HG02623 (cell line): ENCODE measurements at regions not wholly inside any gene's neighbourhood (a gene's known extent, or its start where the extent isn't known, plus 50 kb on each side); places are given as distances from the start of the nearest gene placed in this dataset.
A peak's percentile ranks its signal among the peaks of the same experiment; 100 is the strongest.
"Not testable (repeated sequence)": the region's sequence is repeated elsewhere in the genome, so short reads cannot be mapped to it uniquely, and the experiment has no call there.

ENCODE experiments used
- ATAC-seq: cut with Tn5 transposase; IDR thresholded peaks from one replicate; pipeline ENCODE4 v1.9.1; 2021; ENCODE audit warnings: moderate library complexity; ENCODE audit not compliant: unreplicated experiment

GRCh38 chr1:121001090-121001726 lies 111.6 kb downstream of the PPIAL4A start:
- ATAC-seq: not testable (repeated sequence)

GRCh38 chr1:121003230-121003629 lies 113.7 kb downstream of the PPIAL4A start:
- not testable (repeated sequence) for ATAC-seq

GRCh38 chr1:121006826-121007225 lies 117.3 kb downstream of the PPIAL4A start:
- not testable (repeated sequence) for ATAC-seq

GRCh38 chr1:121007755-121008154 lies 118.2 kb downstream of the PPIAL4A start:
- ATAC-seq: not testable (repeated sequence)

GRCh38 chr1:121008512-121009215 lies 119.1 kb downstream of the PPIAL4A start:
- not testable (repeated sequence) for ATAC-seq

- not testable (repeated sequence) for ATAC-seq
Measured at GRCh38 chr1:121009216-121010057, 119.9 kb downstream of the PPIAL4A start.

GRCh38 chr1:121010141-121010540 lies 120.6 kb downstream of the PPIAL4A start:
- not testable (repeated sequence) for ATAC-seq

- ATAC-seq: not testable (repeated sequence)
Measured at GRCh38 chr1:121013181-121013580, 123.6 kb downstream of the PPIAL4A start.

- ATAC-seq: peak; percentile 50
Measured at GRCh38 chr1:121016182-121017028, 126.8 kb downstream of the PPIAL4A start.

- ATAC-seq: not testable (repeated sequence)
Measured at GRCh38 chr1:121019715-121020349, 130.3 kb downstream of the PPIAL4A start.

GRCh38 chr1:121020350-121021236 lies 131.0 kb downstream of the PPIAL4A start:
- not testable (repeated sequence) for ATAC-seq

GRCh38 chr1:121021716-121022115 lies 132.1 kb downstream of the PPIAL4A start:
- ATAC-seq: not testable (repeated sequence)

GRCh38 chr1:121032878-121033494 lies 143.4 kb downstream of the PPIAL4A start:
- ATAC-seq: not testable (repeated sequence)

- not testable (repeated sequence) for ATAC-seq
Measured at GRCh38 chr1:121036792-121037191, 147.2 kb downstream of the PPIAL4A start.

- not testable (repeated sequence) for ATAC-seq
Measured at GRCh38 chr1:121040974-121041373, 143.2 kb downstream of the FAM72B start.

- ATAC-seq: not testable (repeated sequence)
Measured at GRCh38 chr1:121041497-121041896, 142.6 kb downstream of the FAM72B start.

- not testable (repeated sequence) for ATAC-seq
Measured at GRCh38 chr1:121042882-121043281, 141.3 kb downstream of the FAM72B start.

GRCh38 chr1:121048293-121048752 lies 135.8 kb downstream of the FAM72B start:
- not testable (repeated sequence) for ATAC-seq
